Gastroesophageal sphincter (tissue), 3 donors: ENCODE measurements at regions not wholly inside any gene's neighbourhood (a gene's known extent, or its start where the extent isn't known, plus 50 kb on each side); places are given as distances from the start of the nearest gene placed in this dataset.

ENCODE experiments used
- CTCF ChIP-seq, 4 experiments: fragments of 200-600 bp in 2 of 4; fragments of 450-650 bp in 2 of 4; sonication (generic) in 1 of 4; IDR thresholded peaks; one replicate each; pipeline ENCODE4 v1.5.1; 2017 to 2019; ENCODE audit warnings: antibody characterized with exemption in 4 of 4, mild to moderate bottlenecking in 2 of 4, moderate library complexity in 2 of 4
- POLR2A ChIP-seq, 2 donors: fragments of 450-650 bp; IDR thresholded peaks; one replicate each; pipeline ENCODE4 v1.6.1; 2017; ENCODE audit warnings: antibody characterized with exemption in 2 of 2, mild to moderate bottlenecking in 2 of 2, moderate library complexity in 1 of 2
- POLR2AphosphoS5 ChIP-seq: sonication (generic); formaldehyde crosslinking; IDR thresholded peaks from one replicate; pipeline ENCODE4 v1.6.1; 2017; ENCODE audit warnings: antibody characterized with exemption

DNA sequence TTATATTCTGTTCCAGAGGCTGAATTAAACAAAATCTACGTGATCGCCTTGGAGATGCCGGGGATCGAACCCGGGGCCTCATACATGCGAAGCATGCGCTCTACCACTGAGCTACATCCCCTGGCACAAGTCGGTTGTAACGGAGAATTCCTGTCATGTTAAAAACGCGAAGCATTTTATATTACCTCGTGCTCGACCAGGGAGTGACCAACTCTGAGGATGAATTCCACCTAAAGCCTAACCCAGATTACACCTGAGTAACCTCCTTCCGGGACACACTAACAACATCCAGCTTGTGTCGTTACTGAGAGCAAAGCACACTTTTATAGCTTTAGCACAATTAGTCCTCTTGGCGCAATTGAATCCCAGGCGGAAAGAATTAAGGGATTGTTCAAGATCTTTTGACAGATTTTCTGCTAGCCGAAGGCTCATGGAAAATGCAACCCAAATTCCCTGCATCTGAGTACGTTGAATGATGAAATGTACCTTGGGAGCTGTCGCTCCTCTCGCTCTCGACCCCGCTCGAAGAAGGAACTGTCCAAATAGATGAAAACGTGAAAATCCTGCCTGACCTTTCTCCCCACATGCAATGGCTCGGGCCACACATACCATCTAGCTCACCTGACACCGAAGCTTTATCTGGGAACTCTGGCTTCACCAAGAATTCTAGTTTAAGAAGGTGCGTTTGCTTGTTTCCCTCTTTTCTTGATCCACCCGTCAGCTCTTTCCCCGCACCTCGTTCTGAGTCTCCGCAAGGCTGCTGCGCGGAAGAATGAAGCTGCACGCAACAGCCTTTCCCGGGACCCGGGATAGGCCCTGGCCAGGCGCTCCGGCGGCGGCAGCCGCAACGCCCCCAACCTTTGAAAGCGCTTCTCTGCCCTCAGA lies 148.3 kb downstream of the GPX5 start:
- TF ChIP-seq POLR2AphosphoS5 (no peak), POLR2A (IDR thresholded peaks at IDR 0.05) (no peak), CTCF (IDR thresholded peaks at IDR 0.05) (no peak)
